HCT116 (cell line): ENCODE measurements at regions not wholly inside any gene's neighbourhood (a gene's known extent, or its start where the extent isn't known, plus 50 kb on each side); places are given as distances from the start of the nearest gene placed in this dataset.

ENCODE experiments used
- ATAC-seq: fragments of 200-7000 bp; cut with Tn5 transposase; 2 replicates; pipeline ENCODE4 v1.9.1; 2020; ENCODE audit warnings: mild to moderate bottlenecking, moderate library complexity
- BruUV-seq: library from RNA; stranded (reverse); fragments of 400-500 nt; replicated peaks from 2 replicates; lab custom pipeline; 2021; lab: Mats Ljungman, UMichigan
- CTCF ChIA-PET: fragments of 300-600 bp; sonication (Branson Sonifier 250); formaldehyde crosslinking; loops from one replicate; lab custom pipeline; 2021; ENCODE audit warnings: antibody characterized with exemption; lab: Charles Lee
- POLR2A ChIA-PET: fragments of 300-600, 350-600 bp; sonication (Branson Sonifier 250); formaldehyde crosslinking; loops from one replicate; lab custom pipeline; 2021; ENCODE audit warnings: antibody characterized with exemption; lab: Charles Lee
- RAD21 ChIA-PET, 2 experiments: fragments of 300-600 bp; sonication (Branson Sonifier 250); formaldehyde crosslinking; loops; one replicate each; lab custom pipeline; 2023; ENCODE audit warnings: low total read pairs in 2 of 2; ENCODE audit not compliant: uncharacterized antibody in 2 of 2, unreplicated experiment in 2 of 2, low non-redundant PET in 1 of 2; lab: Charles Lee
- DNase-seq: peaks from one replicate; pipeline ENCODE4 v3.0.0-alpha.2; 2010; ENCODE audit warnings: low read depth, low spot score
- H2AFZ ChIP-seq: fragments of 200-600 bp; shearing (Covaris generic), sonication (generic); 2 replicates; pipeline ENCODE4 v1.6.1; 2017; ENCODE audit warnings: low read depth, mixed run types, mixed read lengths, antibody characterized with exemption, low read length; ENCODE audit not compliant: poor library complexity, severe bottlenecking
- H3K27ac ChIP-seq: 2 replicates; pipeline ENCODE4 v1.5.1; 2012; ENCODE audit warnings: low read depth, low read length
- H3K27me3 ChIP-seq: fragments of 200-600 bp; sonication (generic); 2 replicates; pipeline ENCODE4 v1.6.1; 2016; ENCODE audit warnings: mixed run types, low read length, mixed read lengths; ENCODE audit not compliant: insufficient read depth
- H3K36me3 ChIP-seq, 2 experiments: fragments of 200-500 bp in 1 of 2; fragments of 200-600 bp in 1 of 2; sonication (Bioruptor generic) in 1 of 2; sonication (generic) in 1 of 2; 2 replicates each; pipeline versions ENCODE4 v1.5.1 to v1.6.1; 2014 to 2016; ENCODE audit warnings: low read length in 2 of 2, inconsistent platforms in 1 of 2, mixed read lengths in 1 of 2, mixed run types in 1 of 2; ENCODE audit not compliant: insufficient read depth in 2 of 2, control insufficient read depth in 1 of 2
- H3K4me1 ChIP-seq, 2 experiments: fragments of 200-600 bp in 1 of 2; sonication (generic) in 1 of 2; 2 replicates each; pipeline versions ENCODE4 v1.5.1 to v1.6.1; 2012 to 2017; ENCODE audit warnings: low read length in 2 of 2, inconsistent platforms in 1 of 2, mild to moderate bottlenecking in 1 of 2, mixed read lengths in 1 of 2, mixed run types in 1 of 2, moderate library complexity in 1 of 2; ENCODE audit not compliant: insufficient read depth in 2 of 2, control insufficient read depth in 1 of 2
- H3K4me2 ChIP-seq: fragments of 200-600 bp; sonication (generic); 2 replicates; pipeline ENCODE4 v1.6.1; 2017; ENCODE audit warnings: mixed run types, low read length, mixed read lengths
- H3K4me3 ChIP-seq, 2 experiments: fragments of 200-600 bp in 1 of 2; sonication (generic) in 1 of 2; replicated peaks in 1 of 2; 2 replicates each; pipeline ENCODE4 v1.5.1; 2011 to 2016; ENCODE audit warnings: low read length in 2 of 2, control low read depth in 1 of 2, low read depth in 1 of 2, mild to moderate bottlenecking in 1 of 2, mixed read lengths in 1 of 2, mixed run types in 1 of 2
- H3K79me2 ChIP-seq: fragments of 200-600 bp; sonication (generic); 2 replicates; pipeline ENCODE4 v1.6.1; 2017; ENCODE audit warnings: mild to moderate bottlenecking, mixed run types, low read length, moderate library complexity, mixed read lengths; ENCODE audit not compliant: insufficient read depth
- H3K9ac ChIP-seq: fragments of 200-600 bp; sonication (generic); 2 replicates; pipeline ENCODE4 v1.6.1; 2016; ENCODE audit warnings: low read length, mixed read lengths
- H3K9me2 ChIP-seq: fragments of 200-600 bp; sonication (generic), shearing (Covaris generic); 2 replicates; pipeline ENCODE4 v1.6.1; 2017; ENCODE audit warnings: mixed run types, mild to moderate bottlenecking, moderate library complexity; ENCODE audit not compliant: insufficient read depth
- H3K9me3 ChIP-seq, 2 experiments: fragments of 200-500 bp in 1 of 2; fragments of 200-600 bp in 1 of 2; sonication (Bioruptor generic) in 1 of 2; sonication (generic) in 1 of 2; 2 replicates each; pipeline ENCODE4 v1.6.1; 2014 to 2017; ENCODE audit warnings: low read length in 2 of 2, mixed read lengths in 2 of 2, inconsistent platforms in 1 of 2, low read depth in 1 of 2, mild to moderate bottlenecking in 1 of 2, mixed run types in 1 of 2, moderate library complexity in 1 of 2; ENCODE audit not compliant: control insufficient read depth in 1 of 2, insufficient read depth in 1 of 2
- H4K20me1 ChIP-seq: fragments of 200-600 bp; sonication (generic), shearing (Covaris generic); 2 replicates; pipeline ENCODE4 v1.6.1; 2017; ENCODE audit warnings: mixed run types, mild to moderate bottlenecking, moderate library complexity; ENCODE audit not compliant: insufficient read depth
- ATF3 ChIP-seq: IDR thresholded peaks from 2 replicates; pipeline ENCODE4 v1.6.1; 2012
- CBX3 ChIP-seq: IDR thresholded peaks from 2 replicates; pipeline ENCODE4 v1.6.1; 2012; ENCODE audit warnings: low read depth
- CEBPB ChIP-seq: IDR thresholded peaks from 2 replicates; pipeline ENCODE4 v1.6.1; 2012; ENCODE audit warnings: low read depth
- CTCF ChIP-seq, 3 experiments: fragments of 200-600 bp in 1 of 3; sonication (generic) in 1 of 3; IDR thresholded peaks in 2 of 3; conservative IDR thresholded peaks in 1 of 3; 2 replicates each; pipeline ENCODE4 v1.5.1; 2012 to 2017; ENCODE audit warnings: low read depth in 2 of 3, low read length in 2 of 3, antibody characterized with exemption in 1 of 3, borderline replicate concordance in 1 of 3, control low read depth in 1 of 3, mild to moderate bottlenecking in 1 of 3, mixed read lengths in 1 of 3, mixed run types in 1 of 3, moderate library complexity in 1 of 3; ENCODE audit not compliant: insufficient read depth in 1 of 3
- EZH2 ChIP-seq: fragments of 200-600 bp; sonication (generic); IDR thresholded peaks from 2 replicates; pipeline ENCODE4 v1.6.1; 2017; ENCODE audit warnings: antibody characterized with exemption, mixed run types
- EZH2phosphoT487 ChIP-seq: fragments of 200-600 bp; IDR thresholded peaks from 2 replicates; pipeline ENCODE4 v1.6.1; 2018; ENCODE audit warnings: antibody characterized with exemption, borderline replicate concordance
- JUND ChIP-seq: IDR thresholded peaks from 2 replicates; pipeline ENCODE4 v1.6.1; 2012
- SIN3A ChIP-seq: IDR thresholded peaks from 2 replicates; pipeline ENCODE4 v1.6.1; 2012; ENCODE audit warnings: low read depth
- YY1 ChIP-seq: IDR thresholded peaks from 2 replicates; pipeline ENCODE4 v1.6.1; 2011; ENCODE audit warnings: low read length, low read depth, moderate library complexity, mild to moderate bottlenecking; ENCODE audit not compliant: insufficient replicate concordance; ENCODE audit errors: extremely low read depth
- ZFX ChIP-seq: fragments of 450-650 bp; IDR thresholded peaks from 2 replicates; pipeline ENCODE4 v1.6.1; 2017
- ZNF274 ChIP-seq: fragments of 200-500 bp; sonication (Bioruptor generic); IDR thresholded peaks from 2 replicates; pipeline ENCODE4 v1.6.1; 2014; ENCODE audit warnings: mild to moderate bottlenecking, low read depth, low read length, inconsistent platforms
- intact Hi-C: fragments of 100-400 bp; cut with micrococcal nuclease; formaldehyde crosslinking; loops from 2 replicates; pipeline ENCODE4 v1.10.0; 2022
- TF ChIP-seq, protein P1 (sequence below): IDR thresholded peaks from 2 replicates; pipeline ENCODE4 v1.6.1; 2011; ENCODE audit warnings: mild to moderate bottlenecking, low read length, moderate library complexity; ENCODE audit not compliant: insufficient replicate concordance; ENCODE audit errors: extremely low read depth
- TF ChIP-seq, protein P2 (sequence below): IDR thresholded peaks from 2 replicates; pipeline ENCODE4 v1.6.1; 2012

DNA sequence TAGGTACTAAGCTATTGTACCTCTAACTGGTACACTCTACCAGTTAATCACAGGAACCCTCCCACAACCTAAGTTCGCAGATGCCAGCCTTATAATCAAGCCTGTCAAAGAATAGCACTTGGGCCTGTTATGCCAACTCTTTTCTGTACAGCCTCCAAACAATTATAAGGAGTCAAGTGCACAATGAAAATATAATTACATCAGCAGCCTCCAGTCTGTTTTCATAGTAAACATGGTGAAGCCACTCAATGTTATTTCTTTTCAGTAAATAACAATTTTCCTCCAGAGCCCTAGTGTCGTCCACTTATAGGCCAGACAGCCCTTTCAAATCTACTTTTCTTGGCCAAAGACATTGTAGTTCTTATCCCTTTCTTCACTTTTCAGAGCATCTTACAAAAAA lies 82.7 kb upstream of the CARMIL1 start:
- H2AFZ ChIP-seq: no peak overlapping the region
- no peaks in the 10 kb centered on the region for H3K36me3 ChIP-seq
- no peaks in the 10 kb centered on the region for H3K9me3 ChIP-seq
- H3K79me2 ChIP-seq: no peaks in the 10 kb centered on the region
- H3K4me1 ChIP-seq: peaks cover 16 to 22% of the 10 kb centered on the region in 2 experiments
- H3K27ac ChIP-seq: no peak overlapping the region
- no peaks in the 10 kb centered on the region for H3K27me3 ChIP-seq
- ATAC-seq (no peak), DNase-seq (no peak)
- BruUV-seq: no TSS peak
- TF ChIP-seq EZH2 (no peak), CTCF (IDR thresholded peaks at IDR 0.05 in 2 of 3, conservative IDR thresholded peaks at IDR 0.05 in 1 of 3; ENCODE audit: borderline replicate concordance in 1 of 3, insufficient read depth in 1 of 3, low read depth in 2 of 3, low read length in 2 of 3) (no peak), YY1 (no peak), ZFX (no peak), CBX3 (no peak)
- TF ChIP-seq, all 23 proteins: peak for 0
- Histone ChIP-seq H3K9me2 (no peaks in the 10 kb centered on the region), H4K20me1 (no peaks in the 10 kb centered on the region), H3K9ac (no peak overlapping the region), H3K4me3 (no peak overlapping the region), H3K4me2 (no peak overlapping the region)
- CTCF ChIA-PET: no interaction called here
- intact Hi-C loops: no loop called here
- RAD21 ChIA-PET: no interaction called here
- POLR2A ChIA-PET: no interaction called here

- ATAC-seq: no peak
- ChIA-PET RAD21 (no interaction called here), CTCF (no interaction called here), POLR2A (no interaction called here)
- no peaks in the 10 kb centered on the region for H3K36me3 ChIP-seq
- H3K27me3 ChIP-seq: no peaks in the 10 kb centered on the region
- BruUV-seq: no TSS peak
- DNase-seq: no peak
- peaks cover 16 to 22% of the 10 kb centered on the region in 2 experiments for H3K4me1 ChIP-seq
- intact Hi-C loops: no loop called here
- H3K27ac ChIP-seq: no peak overlapping the region
- H3K9me2 ChIP-seq: no peaks in the 10 kb centered on the region
- H2AFZ ChIP-seq: no peak overlapping the region
- H4K20me1 ChIP-seq: no peaks in the 10 kb centered on the region
- H3K9me3 ChIP-seq: no peaks in the 10 kb centered on the region
- no peak overlapping the region for H3K4me3 ChIP-seq
- no peak overlapping the region for H3K4me2 ChIP-seq
- no peak overlapping the region for H3K9ac ChIP-seq
- H3K79me2 ChIP-seq: no peaks in the 10 kb centered on the region
- TF ChIP-seq JUND: no peak
- TF ChIP-seq CEBPB: no peak
- no peak for TF ChIP-seq SIN3A
- TF ChIP-seq ZNF274: no peak
- no peak for TF ChIP-seq EZH2
- TF ChIP-seq, protein P1, sequence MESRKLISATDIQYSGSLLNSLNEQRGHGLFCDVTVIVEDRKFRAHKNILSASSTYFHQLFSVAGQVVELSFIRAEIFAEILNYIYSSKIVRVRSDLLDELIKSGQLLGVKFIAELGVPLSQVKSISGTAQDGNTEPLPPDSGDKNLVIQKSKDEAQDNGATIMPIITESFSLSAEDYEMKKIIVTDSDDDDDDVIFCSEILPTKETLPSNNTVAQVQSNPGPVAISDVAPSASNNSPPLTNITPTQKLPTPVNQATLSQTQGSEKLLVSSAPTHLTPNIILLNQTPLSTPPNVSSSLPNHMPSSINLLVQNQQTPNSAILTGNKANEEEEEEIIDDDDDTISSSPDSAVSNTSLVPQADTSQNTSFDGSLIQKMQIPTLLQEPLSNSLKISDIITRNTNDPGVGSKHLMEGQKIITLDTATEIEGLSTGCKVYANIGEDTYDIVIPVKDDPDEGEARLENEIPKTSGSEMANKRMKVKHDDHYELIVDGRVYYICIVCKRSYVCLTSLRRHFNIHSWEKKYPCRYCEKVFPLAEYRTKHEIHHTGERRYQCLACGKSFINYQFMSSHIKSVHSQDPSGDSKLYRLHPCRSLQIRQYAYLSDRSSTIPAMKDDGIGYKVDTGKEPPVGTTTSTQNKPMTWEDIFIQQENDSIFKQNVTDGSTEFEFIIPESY: no peak
- TF ChIP-seq, protein P2, sequence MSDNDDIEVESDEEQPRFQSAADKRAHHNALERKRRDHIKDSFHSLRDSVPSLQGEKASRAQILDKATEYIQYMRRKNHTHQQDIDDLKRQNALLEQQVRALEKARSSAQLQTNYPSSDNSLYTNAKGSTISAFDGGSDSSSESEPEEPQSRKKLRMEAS: no peak
- TF ChIP-seq ZFX: no peak
- no peak for TF ChIP-seq EZH2phosphoT487
- TF ChIP-seq ATF3: no peak
Measured at GRCh38 chr6:25197111-25197510, 82.1 kb upstream of the CARMIL1 start.
